ENCODE measurements at regions not wholly inside any gene's neighbourhood (a gene's known extent, or its start where the extent isn't known, plus 50 kb on each side); places are given as distances from the start of the nearest gene placed in this dataset.

DNA sequence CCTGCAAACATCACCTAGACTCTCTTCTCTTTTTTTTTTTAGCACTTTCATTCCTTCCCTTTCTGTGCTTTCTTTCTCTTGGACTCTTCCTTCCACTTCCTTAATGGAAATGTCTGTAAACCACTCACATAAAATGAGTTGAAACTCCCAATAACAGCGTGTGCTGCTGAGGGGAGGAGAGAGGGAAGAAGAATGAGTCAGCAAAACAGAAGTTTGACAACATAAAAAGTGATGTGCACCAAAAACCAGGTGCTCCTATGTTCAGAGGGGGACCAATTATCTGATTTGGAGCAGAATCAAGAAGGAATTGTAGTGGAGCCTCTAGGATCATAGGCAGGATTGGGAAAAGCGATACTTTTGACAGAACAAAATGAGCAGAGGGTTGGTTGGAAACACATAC lies 712.1 kb upstream of the IGFBP3 start:
- Histone ChIP-seq H3K27ac (ENCODE audit: low read depth, low read length) (no peak overlapping the region), H3K4me1 (ENCODE audit: control insufficient read depth in 1 of 2, insufficient read depth in 2 of 2, low read length in 2 of 2) (no peaks in the 10 kb centered on the region), H3K36me3 (ENCODE audit: control insufficient read depth in 1 of 2, insufficient read depth in 2 of 2, low read length in 2 of 2) (no peaks in the 10 kb centered on the region), H3K9ac (ENCODE audit: low read length) (no peak overlapping the region), H3K4me3 (replicated peaks in 1 of 2; ENCODE audit: low read depth in 1 of 2, low read length in 2 of 2) (no peak overlapping the region), H3K9me3 (ENCODE audit: control insufficient read depth in 1 of 2, insufficient read depth in 1 of 2, low read depth in 1 of 2, low read length in 2 of 2) (no peaks in the 10 kb centered on the region), H3K27me3 (ENCODE audit: insufficient read depth, low read length) (no peaks in the 10 kb centered on the region), H4K20me1 (ENCODE audit: insufficient read depth) (no peaks in the 10 kb centered on the region), H3K4me2 (ENCODE audit: low read length) (no peak overlapping the region), H3K9me2 (ENCODE audit: insufficient read depth) (no peaks in the 10 kb centered on the region), H3K79me2 (ENCODE audit: insufficient read depth, low read length) (no peaks in the 10 kb centered on the region), H2AFZ (ENCODE audit: low read depth, low read length, poor library complexity, severe bottlenecking) (no peak overlapping the region)
- TF ChIP-seq, protein P1, sequence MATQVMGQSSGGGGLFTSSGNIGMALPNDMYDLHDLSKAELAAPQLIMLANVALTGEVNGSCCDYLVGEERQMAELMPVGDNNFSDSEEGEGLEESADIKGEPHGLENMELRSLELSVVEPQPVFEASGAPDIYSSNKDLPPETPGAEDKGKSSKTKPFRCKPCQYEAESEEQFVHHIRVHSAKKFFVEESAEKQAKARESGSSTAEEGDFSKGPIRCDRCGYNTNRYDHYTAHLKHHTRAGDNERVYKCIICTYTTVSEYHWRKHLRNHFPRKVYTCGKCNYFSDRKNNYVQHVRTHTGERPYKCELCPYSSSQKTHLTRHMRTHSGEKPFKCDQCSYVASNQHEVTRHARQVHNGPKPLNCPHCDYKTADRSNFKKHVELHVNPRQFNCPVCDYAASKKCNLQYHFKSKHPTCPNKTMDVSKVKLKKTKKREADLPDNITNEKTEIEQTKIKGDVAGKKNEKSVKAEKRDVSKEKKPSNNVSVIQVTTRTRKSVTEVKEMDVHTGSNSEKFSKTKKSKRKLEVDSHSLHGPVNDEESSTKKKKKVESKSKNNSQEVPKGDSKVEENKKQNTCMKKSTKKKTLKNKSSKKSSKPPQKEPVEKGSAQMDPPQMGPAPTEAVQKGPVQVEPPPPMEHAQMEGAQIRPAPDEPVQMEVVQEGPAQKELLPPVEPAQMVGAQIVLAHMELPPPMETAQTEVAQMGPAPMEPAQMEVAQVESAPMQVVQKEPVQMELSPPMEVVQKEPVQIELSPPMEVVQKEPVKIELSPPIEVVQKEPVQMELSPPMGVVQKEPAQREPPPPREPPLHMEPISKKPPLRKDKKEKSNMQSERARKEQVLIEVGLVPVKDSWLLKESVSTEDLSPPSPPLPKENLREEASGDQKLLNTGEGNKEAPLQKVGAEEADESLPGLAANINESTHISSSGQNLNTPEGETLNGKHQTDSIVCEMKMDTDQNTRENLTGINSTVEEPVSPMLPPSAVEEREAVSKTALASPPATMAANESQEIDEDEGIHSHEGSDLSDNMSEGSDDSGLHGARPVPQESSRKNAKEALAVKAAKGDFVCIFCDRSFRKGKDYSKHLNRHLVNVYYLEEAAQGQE (IDR thresholded peaks at IDR 0.05; ENCODE audit: low read depth), result no peak
- TF ChIP-seq CEBPB (IDR thresholded peaks at IDR 0.05; ENCODE audit: low read depth), result no peak
- no peak for TF ChIP-seq SP1 (IDR thresholded peaks at IDR 0.05; ENCODE audit: low read depth)
- TF ChIP-seq POLR2A (IDR thresholded peaks at IDR 0.05; ENCODE audit: borderline replicate concordance, extremely low read depth, insufficient read depth, insufficient read length), result no peak
- no peak for TF ChIP-seq POLR2AphosphoS5 (IDR thresholded peaks at IDR 0.05; ENCODE audit: low read depth, low read length)
- no peak for TF ChIP-seq EGR1 (IDR thresholded peaks at IDR 0.05; ENCODE audit: low read depth)
- no peak for TF ChIP-seq ELF1 (IDR thresholded peaks at IDR 0.05; ENCODE audit: borderline replicate concordance, low read depth)
- no peak for TF ChIP-seq SIN3A (IDR thresholded peaks at IDR 0.05; ENCODE audit: low read depth)
- TF ChIP-seq, protein P2, sequence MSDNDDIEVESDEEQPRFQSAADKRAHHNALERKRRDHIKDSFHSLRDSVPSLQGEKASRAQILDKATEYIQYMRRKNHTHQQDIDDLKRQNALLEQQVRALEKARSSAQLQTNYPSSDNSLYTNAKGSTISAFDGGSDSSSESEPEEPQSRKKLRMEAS (IDR thresholded peaks at IDR 0.05), result no peak
- TF ChIP-seq JUND (IDR thresholded peaks at IDR 0.05), result no peak
- no peak for TF ChIP-seq CBX3 (IDR thresholded peaks at IDR 0.05; ENCODE audit: low read depth)
- TF ChIP-seq ZFX (IDR thresholded peaks at IDR 0.05), result no peak
- TF ChIP-seq TCF7L2 (IDR thresholded peaks at IDR 0.05; ENCODE audit: borderline replicate concordance, extremely low read depth, insufficient read depth, insufficient read length), result no peak
- no peak for TF ChIP-seq EZH2phosphoT487 (IDR thresholded peaks at IDR 0.05; ENCODE audit: borderline replicate concordance)
- TF ChIP-seq, protein P3, sequence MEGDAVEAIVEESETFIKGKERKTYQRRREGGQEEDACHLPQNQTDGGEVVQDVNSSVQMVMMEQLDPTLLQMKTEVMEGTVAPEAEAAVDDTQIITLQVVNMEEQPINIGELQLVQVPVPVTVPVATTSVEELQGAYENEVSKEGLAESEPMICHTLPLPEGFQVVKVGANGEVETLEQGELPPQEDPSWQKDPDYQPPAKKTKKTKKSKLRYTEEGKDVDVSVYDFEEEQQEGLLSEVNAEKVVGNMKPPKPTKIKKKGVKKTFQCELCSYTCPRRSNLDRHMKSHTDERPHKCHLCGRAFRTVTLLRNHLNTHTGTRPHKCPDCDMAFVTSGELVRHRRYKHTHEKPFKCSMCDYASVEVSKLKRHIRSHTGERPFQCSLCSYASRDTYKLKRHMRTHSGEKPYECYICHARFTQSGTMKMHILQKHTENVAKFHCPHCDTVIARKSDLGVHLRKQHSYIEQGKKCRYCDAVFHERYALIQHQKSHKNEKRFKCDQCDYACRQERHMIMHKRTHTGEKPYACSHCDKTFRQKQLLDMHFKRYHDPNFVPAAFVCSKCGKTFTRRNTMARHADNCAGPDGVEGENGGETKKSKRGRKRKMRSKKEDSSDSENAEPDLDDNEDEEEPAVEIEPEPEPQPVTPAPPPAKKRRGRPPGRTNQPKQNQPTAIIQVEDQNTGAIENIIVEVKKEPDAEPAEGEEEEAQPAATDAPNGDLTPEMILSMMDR (IDR thresholded peaks at IDR 0.05 in 2 of 3, conservative IDR thresholded peaks at IDR 0.05 in 1 of 3; ENCODE audit: borderline replicate concordance in 1 of 3, insufficient read depth in 1 of 3, low read depth in 2 of 3, low read length in 2 of 3), result no peak
- TF ChIP-seq RAD21 (IDR thresholded peaks at IDR 0.05; ENCODE audit: low read depth), result no peak
- TF ChIP-seq YY1 (IDR thresholded peaks at IDR 0.05; ENCODE audit: extremely low read depth, insufficient replicate concordance, low read depth, low read length), result no peak
- CTCF ChIA-PET, result no interaction called here
- RAD21 ChIA-PET (ENCODE audit: low non-redundant PET in 1 of 2, low total read pairs in 2 of 2, uncharacterized antibody in 2 of 2, unreplicated experiment in 2 of 2), result no interaction called here
- DNase-seq (ENCODE audit: low read depth, low spot score) (no peak), ATAC-seq (no peak)
- intact Hi-C loops (cut with micrococcal nuclease), result no loop called here
- BruUV-seq (replicated peaks), result no TSS peak
- POLR2A ChIA-PET, result no interaction called here
